ENCODE measurements at regions not wholly inside any gene's neighbourhood (a gene's known extent, or its start where the extent isn't known, plus 50 kb on each side); places are given as distances from the start of the nearest gene placed in this dataset.

GRCh38 chr7:34219153-34219718 is 313.9 kb downstream of the BMPER start:
- TF ChIP-seq POLR2A (IDR thresholded peaks at IDR 0.05; ENCODE audit: low read depth, low read length): no peak
- TF ChIP-seq POLR2AphosphoS5 (IDR thresholded peaks at IDR 0.05; ENCODE audit: low read depth, low read length): no peak
- TF ChIP-seq TAF1 (IDR thresholded peaks at IDR 0.05; ENCODE audit: borderline replicate concordance, low read depth, low read length): no peak

Measured in GM12892 (cell line).